ENCODE measurements at regions not wholly inside any gene's neighbourhood (a gene's known extent, or its start where the extent isn't known, plus 50 kb on each side); places are given as distances from the start of the nearest gene placed in this dataset.

- TF ChIP-seq CTCF (conservative IDR thresholded peaks at IDR 0.05 in 1 of 2, IDR thresholded peaks at IDR 0.05 in 1 of 2; ENCODE audit: extremely low read depth in 1 of 2, insufficient read depth in 1 of 2, low read depth in 1 of 2, low read length in 2 of 2): no peak
- no peak for TF ChIP-seq EZH2 (IDR thresholded peaks at IDR 0.05; ENCODE audit: borderline replicate concordance, low read length)
Observed at GRCh38 chr4:67134616-67135015, 410.7 kb downstream of the CENPC start.
